Fibroblast of skin of left quadriceps (primary cell): ENCODE measurements at regions not wholly inside any gene's neighbourhood (a gene's known extent, or its start where the extent isn't known, plus 50 kb on each side); places are given as distances from the start of the nearest gene placed in this dataset.
"Not testable (repeated sequence)": the region's sequence is repeated elsewhere in the genome, so short reads cannot be mapped to it uniquely, and the experiment has no call there.

Source experiments
- DNase-seq, 2 experiments: peaks; one replicate each; pipeline ENCODE4 v3.0.0-alpha.2; 2013; ENCODE audit warnings: low read depth in 2 of 2

DNA sequence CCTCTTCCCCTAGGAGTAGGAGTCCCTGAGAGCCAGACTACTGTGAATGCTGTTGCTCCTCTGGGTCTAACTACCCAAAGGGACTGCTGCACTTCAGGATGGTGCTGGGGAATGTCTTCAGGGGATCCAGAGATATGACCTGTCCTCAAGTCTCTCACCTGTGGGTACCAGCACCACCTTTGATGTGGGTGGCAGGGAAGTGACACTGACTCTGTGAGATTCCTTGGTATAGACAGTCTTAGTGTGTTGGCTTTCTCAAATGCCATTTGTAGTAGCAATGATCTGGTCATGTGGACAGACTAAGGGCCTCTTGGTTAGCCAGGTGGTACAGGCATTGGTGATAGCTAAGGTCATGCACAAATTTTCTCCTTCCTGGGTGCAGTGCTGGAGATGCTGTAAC is 108.9 kb upstream of the ADAMTS3 start:
- DNase-seq, result no peak

DNA sequence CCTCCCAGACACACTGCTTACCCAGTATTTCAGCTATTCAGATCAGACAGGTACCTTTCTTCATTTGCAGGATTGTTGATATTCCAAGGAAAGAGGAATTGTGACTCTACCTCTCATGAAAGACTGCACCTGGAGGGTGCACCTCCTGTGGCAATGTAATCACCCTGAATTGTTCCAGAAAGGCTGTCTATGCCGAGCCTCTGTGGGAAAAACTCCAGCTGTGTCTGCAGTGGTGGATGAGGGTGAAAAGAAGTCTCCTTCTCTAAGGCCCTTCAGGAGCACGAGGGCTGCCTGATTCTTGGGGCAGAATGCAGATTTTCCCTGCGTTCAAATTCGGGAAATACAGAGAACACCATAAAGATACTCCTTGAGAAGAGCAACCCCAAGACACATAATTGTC is 108.2 kb upstream of the ADAMTS3 start:
- no peak for DNase-seq

GRCh38 chr4:72671980-72672379 is 103.0 kb upstream of the ADAMTS3 start:
- no peak for DNase-seq

DNA sequence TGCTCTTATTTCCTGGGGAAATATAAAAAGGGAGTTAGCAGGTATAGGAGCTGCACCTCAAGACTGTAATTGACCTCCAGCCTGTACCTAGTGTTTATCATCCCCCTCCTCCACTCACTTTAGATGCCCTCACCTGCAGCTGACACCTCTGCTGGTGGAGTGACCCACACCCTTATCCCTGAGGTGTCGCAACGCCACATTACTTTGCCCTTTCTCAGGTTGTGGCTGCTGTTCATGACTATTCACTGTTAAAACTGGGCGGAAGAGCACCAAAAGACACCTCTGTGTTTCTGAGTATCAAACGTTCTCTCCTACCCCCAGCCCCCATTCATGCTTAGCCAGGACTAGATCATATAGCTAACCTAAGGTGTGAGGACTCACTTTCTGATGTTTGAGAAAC is 101.5 kb upstream of the ADAMTS3 start:
- DNase-seq, result no peak

DNA sequence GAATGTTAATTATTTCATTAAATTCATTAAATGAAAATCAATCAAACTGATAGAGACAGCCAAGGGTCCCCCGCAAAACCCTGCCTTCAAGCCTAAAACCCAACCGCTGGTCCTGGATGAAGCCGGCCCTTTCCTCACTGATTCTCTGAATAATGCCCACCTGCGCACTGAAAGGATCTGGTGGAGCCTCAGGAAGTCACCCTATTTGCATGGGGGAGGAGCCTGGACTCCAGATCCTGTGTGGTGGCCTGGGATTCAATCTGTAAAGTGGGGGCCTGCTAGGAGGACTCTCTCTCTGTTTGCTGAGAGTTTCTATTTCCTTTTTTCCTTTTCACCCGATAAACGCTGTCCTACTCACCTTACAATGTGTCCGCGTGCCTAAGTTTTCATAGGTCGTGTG is 97.9 kb upstream of the ADAMTS3 start:
- no peak for DNase-seq

- DNase-seq, result no peak
These were observed 96.3 kb upstream of the ADAMTS3 start for GRCh38 chr4:72665171-72665968.

GRCh38 chr4:72663828-72664227 is 94.8 kb upstream of the ADAMTS3 start:
- DNase-seq, result no peak

DNA sequence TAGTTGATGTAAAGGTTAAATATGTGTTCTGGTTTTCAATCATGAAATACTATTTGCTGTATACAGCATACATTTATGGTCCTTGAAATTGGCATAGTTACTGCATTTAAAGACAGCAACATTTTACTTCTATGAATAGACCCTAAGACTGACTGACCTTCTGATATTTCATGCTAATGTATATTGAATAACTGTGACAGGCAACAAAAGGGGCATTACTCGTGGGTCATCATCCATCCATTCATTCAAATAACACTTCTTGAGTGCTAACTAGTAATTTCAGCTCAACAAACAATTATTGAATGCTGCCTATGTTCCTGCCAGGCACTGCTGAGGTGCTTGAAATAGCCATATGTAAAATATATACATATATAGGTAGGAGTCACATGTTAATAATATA is 92.8 kb upstream of the ADAMTS3 start:
- DNase-seq, result no peak

GRCh38 chr4:72641611-72642010 is 72.6 kb upstream of the ADAMTS3 start:
- no peak for DNase-seq

DNA sequence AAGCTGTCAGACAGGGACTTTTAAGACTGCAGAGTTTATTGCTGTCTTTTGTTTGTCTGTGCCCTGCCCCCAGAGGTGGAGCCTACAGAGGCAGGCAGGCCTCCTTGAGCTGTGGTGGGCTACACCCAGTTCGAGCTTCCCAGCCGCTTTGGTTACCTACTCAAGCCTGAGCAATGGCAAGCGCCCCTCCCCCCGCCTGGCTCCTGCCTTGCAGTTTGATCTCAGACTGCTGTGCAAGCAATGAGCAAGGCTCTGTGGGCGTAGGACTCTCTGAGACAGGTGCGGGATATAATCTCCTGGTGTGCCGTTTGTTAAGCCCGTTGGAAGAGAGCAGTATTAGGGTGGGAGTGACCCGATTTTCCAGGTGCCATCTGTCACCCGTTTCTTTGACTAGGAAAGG is 67.8 kb upstream of the ADAMTS3 start:
- DNase-seq, result not testable (repeated sequence)

GRCh38 chr4:72635931-72636330 is 66.9 kb upstream of the ADAMTS3 start:
- not testable (repeated sequence) for DNase-seq

GRCh38 chr4:72632253-72632652 is 63.2 kb upstream of the ADAMTS3 start:
- DNase-seq, result not testable (repeated sequence)

DNA sequence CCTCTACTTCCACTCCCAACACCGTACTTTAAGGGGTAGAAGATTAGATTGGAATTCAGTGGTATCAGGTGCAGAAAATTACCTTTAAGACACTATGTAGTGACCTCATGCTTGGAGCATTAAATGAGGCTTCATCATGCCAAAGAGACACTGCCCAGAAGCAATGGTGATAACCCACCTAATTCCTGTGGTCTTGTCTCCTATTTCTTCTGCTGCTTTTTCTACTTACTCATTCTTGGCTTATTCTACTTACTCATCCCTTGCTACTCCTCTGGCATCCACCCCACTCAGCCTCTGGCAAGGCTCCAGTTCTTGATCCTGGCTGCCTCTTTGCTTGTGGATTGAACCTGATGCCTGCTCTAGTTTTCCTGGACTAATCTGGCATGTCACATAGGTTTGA is 62.3 kb upstream of the ADAMTS3 start:
- DNase-seq, result peak; percentile 30 to 45

- DNase-seq, result no peak
These were observed 60.5 kb upstream of the ADAMTS3 start for GRCh38 chr4:72629540-72629939.

DNA sequence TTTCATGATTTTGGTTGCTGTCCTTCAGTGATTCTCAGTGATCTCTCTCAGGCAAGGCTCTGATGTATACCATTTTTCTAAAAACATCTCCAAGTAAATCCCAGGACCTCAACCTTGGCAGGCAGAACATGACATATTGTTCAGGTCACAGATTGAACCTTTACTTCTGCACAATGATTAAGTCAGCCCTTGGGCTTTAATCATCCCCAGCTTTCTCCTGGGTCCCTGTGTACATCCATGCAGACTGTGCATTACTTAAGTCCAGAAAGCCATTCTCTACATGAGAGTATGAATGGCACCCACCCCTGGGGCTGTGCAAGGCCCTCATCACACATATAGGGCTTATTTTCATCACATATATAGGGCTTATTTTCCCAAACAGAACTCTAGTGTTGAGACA is 58.7 kb upstream of the ADAMTS3 start:
- DNase-seq, result no peak
